ENCODE measurements at regions not wholly inside any gene's neighbourhood (a gene's known extent, or its start where the extent isn't known, plus 50 kb on each side); places are given as distances from the start of the nearest gene placed in this dataset.

DNA sequence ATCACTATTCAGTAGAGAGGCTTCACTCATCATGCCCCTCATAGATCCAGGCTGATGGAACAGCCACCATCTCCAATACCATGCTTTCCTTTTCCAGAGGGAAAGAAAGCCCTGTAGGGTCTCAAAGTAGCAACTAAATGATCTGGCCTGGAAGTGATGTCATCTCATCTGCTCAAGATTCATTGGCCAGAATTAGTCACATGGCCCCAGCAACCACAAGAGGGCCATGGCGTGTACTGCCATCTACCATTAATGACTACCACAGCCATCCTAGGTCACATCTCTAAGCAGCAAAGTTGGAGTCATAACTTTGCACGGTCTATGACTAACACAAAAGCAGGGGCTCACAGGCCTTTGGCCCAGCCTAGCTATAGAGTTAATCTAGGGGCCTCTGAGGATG, 194.8 kb downstream of the KIT start:
- POLR2A ChIA-PET (ENCODE audit: unreplicated experiment): no interaction called here
- no TSS peak for BruUV-seq (replicated peaks)
- TF ChIP-seq, protein P1, sequence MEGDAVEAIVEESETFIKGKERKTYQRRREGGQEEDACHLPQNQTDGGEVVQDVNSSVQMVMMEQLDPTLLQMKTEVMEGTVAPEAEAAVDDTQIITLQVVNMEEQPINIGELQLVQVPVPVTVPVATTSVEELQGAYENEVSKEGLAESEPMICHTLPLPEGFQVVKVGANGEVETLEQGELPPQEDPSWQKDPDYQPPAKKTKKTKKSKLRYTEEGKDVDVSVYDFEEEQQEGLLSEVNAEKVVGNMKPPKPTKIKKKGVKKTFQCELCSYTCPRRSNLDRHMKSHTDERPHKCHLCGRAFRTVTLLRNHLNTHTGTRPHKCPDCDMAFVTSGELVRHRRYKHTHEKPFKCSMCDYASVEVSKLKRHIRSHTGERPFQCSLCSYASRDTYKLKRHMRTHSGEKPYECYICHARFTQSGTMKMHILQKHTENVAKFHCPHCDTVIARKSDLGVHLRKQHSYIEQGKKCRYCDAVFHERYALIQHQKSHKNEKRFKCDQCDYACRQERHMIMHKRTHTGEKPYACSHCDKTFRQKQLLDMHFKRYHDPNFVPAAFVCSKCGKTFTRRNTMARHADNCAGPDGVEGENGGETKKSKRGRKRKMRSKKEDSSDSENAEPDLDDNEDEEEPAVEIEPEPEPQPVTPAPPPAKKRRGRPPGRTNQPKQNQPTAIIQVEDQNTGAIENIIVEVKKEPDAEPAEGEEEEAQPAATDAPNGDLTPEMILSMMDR (conservative IDR thresholded peaks at IDR 0.05): no peak
- no peak for TF ChIP-seq EZH2 (IDR thresholded peaks at IDR 0.05; ENCODE audit: low read depth)
- Histone ChIP-seq H3K4me3 (no peak overlapping the region), H3K9me3 (ENCODE audit: insufficient read depth, low read depth) (no peaks in the 10 kb centered on the region), H3K36me3 (ENCODE audit: low read depth) (no peaks in the 10 kb centered on the region), H2AFZ (no peak overlapping the region), H4K20me1 (ENCODE audit: insufficient read depth) (no peaks in the 10 kb centered on the region), H3K4me1 (replicated peaks; ENCODE audit: insufficient read depth) (no peaks in the 10 kb centered on the region), H3K4me2 (no peak overlapping the region), H3K9me2 (ENCODE audit: insufficient read depth) (no peaks in the 10 kb centered on the region), H3K27me3 (ENCODE audit: insufficient read depth, low read depth) (no peaks in the 10 kb centered on the region), H3K27ac (no peak overlapping the region), H3F3A (ENCODE audit: insufficient read depth, low read depth) (no peaks in the 10 kb centered on the region), H3K79me2 (ENCODE audit: low read depth) (no peaks in the 10 kb centered on the region)
- CTCF ChIA-PET: no interaction called here
- intact Hi-C loops (cut with micrococcal nuclease; ENCODE audit: unreplicated experiment): no loop called here
- DNase-seq: no peak

DNA sequence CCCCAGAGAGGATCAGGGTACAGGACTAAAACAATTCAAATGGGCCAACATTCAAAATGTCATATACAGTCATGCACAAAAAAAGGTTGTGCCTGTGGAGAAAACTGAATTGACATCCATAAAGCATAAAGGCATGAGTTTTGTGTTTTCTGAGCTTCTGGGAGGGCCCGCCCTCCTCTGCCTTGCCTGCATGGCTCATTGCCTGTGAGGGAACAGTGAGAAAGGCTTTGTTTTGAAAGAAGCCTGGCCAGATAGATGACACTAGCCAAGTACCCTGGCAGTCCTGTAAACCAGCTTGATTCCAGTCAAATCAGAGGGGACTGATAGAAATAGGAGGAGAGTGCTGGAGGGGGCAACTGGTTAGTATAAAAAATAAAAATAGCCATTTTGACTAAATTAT, 194.3 kb downstream of the KIT start:
- no peak overlapping the region for H3K4me3 ChIP-seq
- TF ChIP-seq EZH2 (IDR thresholded peaks at IDR 0.05; ENCODE audit: low read depth): no peak
- TF ChIP-seq, protein P1 (conservative IDR thresholded peaks at IDR 0.05): no peak
- no TSS peak for BruUV-seq (replicated peaks)
- CTCF ChIA-PET: no interaction called here
- no peaks in the 10 kb centered on the region for H3K4me1 ChIP-seq (replicated peaks; ENCODE audit: insufficient read depth)
- intact Hi-C loops (cut with micrococcal nuclease; ENCODE audit: unreplicated experiment): no loop called here
- H3K9me3 ChIP-seq (ENCODE audit: insufficient read depth, low read depth): no peaks in the 10 kb centered on the region
- DNase-seq: no peak
- H3K4me2 ChIP-seq: no peak overlapping the region
- no peak overlapping the region for H3K27ac ChIP-seq
- POLR2A ChIA-PET (ENCODE audit: unreplicated experiment): no interaction called here
- H2AFZ ChIP-seq: no peak overlapping the region
- H3F3A ChIP-seq (ENCODE audit: insufficient read depth, low read depth): no peaks in the 10 kb centered on the region
- H3K27me3 ChIP-seq (ENCODE audit: insufficient read depth, low read depth): no peaks in the 10 kb centered on the region
- no peaks in the 10 kb centered on the region for H3K79me2 ChIP-seq (ENCODE audit: low read depth)
- no peaks in the 10 kb centered on the region for H4K20me1 ChIP-seq (ENCODE audit: insufficient read depth)
- H3K9me2 ChIP-seq (ENCODE audit: insufficient read depth): no peaks in the 10 kb centered on the region
- H3K36me3 ChIP-seq (ENCODE audit: low read depth): no peaks in the 10 kb centered on the region

DNA sequence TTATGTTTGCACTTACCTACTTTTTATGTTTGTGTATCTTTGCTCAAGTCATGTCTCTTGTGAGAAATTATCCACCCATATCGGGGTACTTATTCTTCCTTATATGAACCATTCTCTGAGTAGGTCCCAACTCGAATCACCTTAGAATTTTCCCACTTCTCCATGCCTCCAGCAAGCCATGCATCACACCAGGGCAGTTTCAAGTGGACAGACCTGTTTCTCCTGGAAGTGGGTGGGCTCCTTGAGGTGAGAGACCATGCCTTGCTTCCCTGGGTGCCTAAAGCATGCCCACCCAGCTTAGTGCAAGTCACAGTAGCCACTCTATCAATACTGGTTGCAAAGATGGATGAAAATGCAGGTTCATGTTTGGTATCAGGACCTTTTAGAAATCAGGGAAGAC, 187.2 kb downstream of the KIT start:
- intact Hi-C loops (cut with micrococcal nuclease; ENCODE audit: unreplicated experiment): no loop called here
- POLR2A ChIA-PET (ENCODE audit: unreplicated experiment): no interaction called here

More for the DNA sequence above, 187.2 kb downstream of the KIT start:
- Histone ChIP-seq H3K9me2 (ENCODE audit: insufficient read depth) (no peaks in the 10 kb centered on the region), H4K20me1 (ENCODE audit: insufficient read depth) (no peaks in the 10 kb centered on the region), H3K27ac (no peak overlapping the region), H3K36me3 (ENCODE audit: low read depth) (no peaks in the 10 kb centered on the region), H2AFZ (no peak overlapping the region), H3K9me3 (ENCODE audit: insufficient read depth, low read depth) (no peaks in the 10 kb centered on the region), H3K4me2 (no peak overlapping the region), H3F3A (ENCODE audit: insufficient read depth, low read depth) (no peaks in the 10 kb centered on the region), H3K79me2 (ENCODE audit: low read depth) (no peaks in the 10 kb centered on the region), H3K4me1 (replicated peaks; ENCODE audit: insufficient read depth) (no peaks in the 10 kb centered on the region), H3K4me3 (no peak overlapping the region), H3K27me3 (ENCODE audit: insufficient read depth, low read depth) (no peaks in the 10 kb centered on the region)
- TF ChIP-seq EZH2 (IDR thresholded peaks at IDR 0.05; ENCODE audit: low read depth): no peak
- TF ChIP-seq, protein P1 (conservative IDR thresholded peaks at IDR 0.05): no peak
- no TSS peak for BruUV-seq (replicated peaks)
- no peak for DNase-seq
- CTCF ChIA-PET: no interaction called here

All from PC-9 (cell line).